ENCODE measurements at regions not wholly inside any gene's neighbourhood (a gene's known extent, or its start where the extent isn't known, plus 50 kb on each side); places are given as distances from the start of the nearest gene placed in this dataset.

GRCh38 chr2:118479020-118479419, 368.4 kb downstream of the EN1 start:
- peak in 1 of 10 donors; percentile 55 for DNase-seq
- intact Hi-C loops (cut with DNase I), result no loop called here

- intact Hi-C loops (cut with DNase I), result no loop called here
- DNase-seq, result no peak
Measured at GRCh38 chr2:118477111-118477862, 370.2 kb downstream of the EN1 start.

DNA sequence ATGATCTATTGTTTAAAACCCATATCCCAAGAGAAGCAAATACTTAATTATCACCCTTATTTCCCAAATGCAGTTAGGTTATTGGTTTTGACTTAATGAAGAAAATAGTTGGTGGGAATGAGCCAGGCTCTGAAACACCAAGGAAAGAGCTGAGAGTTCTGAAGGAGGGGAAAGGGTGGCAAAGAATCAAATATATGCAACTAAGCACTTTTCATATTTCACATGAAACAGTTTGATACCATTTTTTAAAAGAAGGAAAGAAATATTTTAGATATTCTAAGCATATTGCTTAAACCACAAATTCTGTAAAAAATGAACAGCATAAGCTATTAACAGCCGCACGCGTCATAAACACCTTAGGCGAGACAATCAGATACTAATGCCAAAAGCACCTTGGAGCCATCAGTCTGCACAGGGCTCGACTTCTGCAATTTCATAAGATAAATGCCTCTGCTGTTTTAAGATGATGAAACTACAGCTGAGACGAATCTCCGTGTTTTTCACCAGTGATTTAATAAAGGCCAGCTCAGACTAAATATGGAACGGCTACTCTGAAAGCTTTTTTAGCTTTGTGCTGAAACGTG, 371.7 kb downstream of the EN1 start:
- intact Hi-C loops (cut with DNase I), result no loop called here
- DNase-seq, result no peak

GRCh38 chr2:118474541-118474920, 372.9 kb downstream of the EN1 start:
- intact Hi-C loops (cut with DNase I), result no loop called here
- no peak for DNase-seq

DNA sequence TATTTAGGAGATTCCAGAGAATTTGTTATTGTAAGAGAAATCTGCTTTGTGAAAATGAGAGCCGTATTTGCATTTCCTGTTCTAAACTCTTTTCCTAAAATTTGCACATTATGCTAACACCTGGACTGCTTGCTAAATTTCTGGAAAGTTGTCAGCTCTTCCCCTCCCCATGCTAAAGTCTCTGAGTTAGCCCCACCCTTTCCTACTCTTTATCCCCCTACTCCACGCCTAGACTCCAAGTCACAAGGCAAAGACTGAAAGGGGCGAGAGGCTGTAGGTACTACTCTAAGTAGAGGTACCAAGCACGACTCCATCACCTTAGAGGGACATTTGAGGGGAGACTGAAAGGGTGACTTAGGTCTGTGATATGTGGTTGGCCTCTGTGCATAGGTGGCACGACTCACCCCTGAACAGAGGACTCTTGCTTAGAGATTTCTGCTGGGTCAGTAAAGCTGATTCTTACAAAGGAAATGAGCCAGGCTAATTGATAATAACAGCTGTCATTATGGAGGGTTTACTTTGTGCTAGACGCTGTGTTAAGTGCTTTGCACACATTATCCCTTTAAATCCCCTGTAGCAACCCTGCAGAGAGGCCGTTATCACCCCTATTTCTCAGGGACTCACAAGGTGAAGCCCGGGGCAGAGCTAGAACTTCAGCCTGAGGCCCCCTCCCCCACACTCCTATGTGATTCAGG, 373.5 kb downstream of the EN1 start:
- intact Hi-C loops (cut with DNase I), result no loop called here
- DNase-seq, result no peak

DNA sequence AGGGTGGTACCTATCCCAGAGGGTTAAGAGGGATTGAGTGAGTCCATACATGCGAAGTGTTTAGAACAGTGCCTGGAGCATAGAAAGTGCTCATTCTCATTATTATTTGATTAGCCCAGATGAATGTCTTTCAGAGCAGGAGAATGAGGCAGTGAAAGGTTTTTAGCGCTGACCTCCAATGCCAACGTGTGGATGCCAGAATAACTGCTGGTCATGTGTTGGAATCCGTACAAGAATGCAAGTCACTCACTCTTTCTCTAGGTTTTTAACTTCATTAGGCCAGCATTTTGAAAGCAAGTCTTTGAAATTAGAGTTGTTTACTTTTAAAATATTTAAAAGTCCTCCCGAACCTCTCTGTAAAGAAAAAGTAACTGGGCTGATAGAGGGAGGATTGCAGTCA, 374.2 kb downstream of the EN1 start:
- no peak for DNase-seq
- intact Hi-C loops (cut with DNase I), result no loop called here

DNA sequence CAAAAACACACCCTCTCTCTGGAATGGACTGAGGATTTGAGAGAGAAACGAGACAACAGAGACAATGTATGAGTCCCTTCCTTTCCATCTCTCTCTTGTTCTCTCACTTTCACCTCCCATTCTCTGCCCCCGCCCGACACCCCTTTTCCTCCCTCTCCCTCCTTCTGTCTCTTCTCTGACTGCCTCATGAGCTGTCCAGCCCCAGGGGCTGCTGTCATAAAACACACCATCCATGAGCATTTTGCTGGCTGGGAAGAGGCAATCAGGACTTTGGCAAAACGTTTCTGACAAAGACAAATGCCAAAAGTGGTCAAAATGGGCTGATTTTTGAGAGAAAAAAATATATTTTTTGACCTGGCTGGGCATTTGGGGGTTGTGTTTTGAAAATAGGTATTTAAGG, 377.2 kb downstream of the EN1 start:
- intact Hi-C loops (cut with DNase I), result no loop called here
- DNase-seq, result no peak

DNA sequence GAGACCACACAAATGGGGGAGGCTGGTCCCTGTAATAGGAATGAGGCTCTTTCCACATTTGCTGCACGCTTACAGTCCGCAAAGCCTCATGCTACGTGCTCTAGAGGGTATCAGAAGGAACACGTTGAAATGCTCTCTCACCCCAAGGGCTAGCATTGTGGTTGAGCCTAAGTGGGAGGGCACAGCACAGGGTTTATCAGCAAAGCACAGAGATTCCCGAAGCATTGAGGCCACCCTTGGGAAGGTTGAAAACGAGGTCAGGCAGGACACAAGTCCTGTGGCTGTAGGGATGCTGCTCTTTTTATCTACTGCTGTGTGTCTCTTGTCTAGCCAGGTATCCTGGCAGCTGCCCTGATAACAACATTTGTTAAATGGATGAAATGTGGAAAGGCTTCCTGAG, 378.3 kb downstream of the EN1 start:
- intact Hi-C loops (cut with DNase I), result no loop called here
- DNase-seq, result no peak

DNA sequence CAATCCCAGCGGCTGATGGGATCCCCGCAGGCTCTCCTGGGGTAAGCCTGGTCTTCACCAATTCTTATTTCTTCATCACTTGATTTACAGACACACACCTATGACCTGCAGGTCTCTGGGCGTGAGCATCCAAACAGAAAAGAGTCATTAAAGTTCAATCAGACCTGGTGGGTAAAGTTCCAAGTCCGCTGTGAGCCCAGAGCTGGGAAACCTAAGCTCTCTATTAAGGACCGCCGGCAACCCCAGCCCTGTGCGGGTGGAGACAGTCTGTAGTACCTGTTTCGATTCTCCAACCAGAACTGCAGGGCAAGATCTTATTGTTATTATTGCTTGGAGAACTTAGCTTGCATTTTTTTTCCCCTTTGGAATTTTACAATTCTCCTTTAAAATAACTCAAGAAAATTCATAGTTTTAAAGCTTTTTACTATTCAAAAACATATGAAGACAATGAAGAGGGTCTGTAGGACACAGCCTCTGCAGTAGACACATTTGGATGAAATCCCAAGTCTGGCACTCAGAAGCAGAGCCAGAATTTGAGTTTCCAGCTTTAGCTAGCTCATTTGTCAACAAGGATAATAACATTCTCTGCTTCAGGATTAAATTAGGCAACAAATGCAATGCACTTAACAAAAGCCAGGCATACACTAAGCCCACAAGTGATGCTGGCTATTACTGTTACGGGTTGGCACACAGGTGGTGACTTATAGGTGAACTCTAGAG, 376.4 kb downstream of the INSIG2 start:
- intact Hi-C loops (cut with DNase I), result no loop called here

DNA sequence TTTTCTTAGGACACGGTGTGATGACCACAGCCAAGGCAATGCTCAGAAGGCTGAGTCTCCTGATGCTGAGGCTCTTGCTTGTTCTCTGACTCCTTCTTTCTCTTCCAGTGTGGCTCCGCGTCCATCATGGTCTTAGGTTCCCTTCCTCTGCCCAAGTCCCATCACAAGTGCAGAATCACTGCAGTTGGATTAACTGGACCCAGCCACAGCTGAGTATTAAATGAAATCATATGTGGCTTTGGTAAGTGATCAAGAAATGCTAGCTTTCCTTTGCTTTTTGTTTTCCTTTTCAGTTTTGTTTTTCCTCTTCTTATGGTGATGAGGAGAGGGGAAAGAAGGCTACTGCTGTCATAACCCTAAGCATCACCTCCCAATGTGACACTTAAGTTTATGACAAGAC, 375.8 kb downstream of the INSIG2 start:
- DNase-seq, result no peak
- intact Hi-C loops (cut with DNase I), result no loop called here

More for the DNA sequence above, 376.4 kb downstream of the INSIG2 start:
- no peak for DNase-seq

- no peak for DNase-seq
- intact Hi-C loops (cut with DNase I), result no loop called here
Measured at GRCh38 chr2:118460425-118460824, 372.2 kb downstream of the INSIG2 start.

DNA sequence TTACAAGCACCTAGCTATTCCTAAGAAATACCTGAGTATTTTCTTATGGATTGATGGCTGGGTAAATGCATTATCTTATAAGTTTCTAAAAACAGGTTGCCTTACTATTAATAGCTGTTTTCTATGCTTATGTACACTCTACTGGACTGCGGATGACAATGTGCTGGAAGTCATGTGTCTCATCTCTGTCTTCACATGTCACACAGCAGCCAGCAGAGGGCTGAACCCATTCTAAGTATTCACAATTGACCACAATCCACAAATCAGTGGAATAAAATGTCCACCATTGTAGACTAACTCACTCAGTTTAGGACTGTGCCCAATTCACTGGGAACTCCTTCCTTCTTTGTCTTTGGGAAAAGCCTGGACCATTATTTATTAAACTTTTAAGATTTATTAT, 371.2 kb downstream of the INSIG2 start:
- DNase-seq, result no peak
- intact Hi-C loops (cut with DNase I), result no loop called here

- intact Hi-C loops (cut with DNase I), result no loop called here
- no peak for DNase-seq
Measured at GRCh38 chr2:118457951-118458350, 369.7 kb downstream of the INSIG2 start.

GRCh38 chr2:118449401-118449800, 361.1 kb downstream of the INSIG2 start:
- no peak for DNase-seq

GRCh38 chr2:118443596-118443995, 355.3 kb downstream of the INSIG2 start:
- DNase-seq, result no peak
- intact Hi-C loops (cut with DNase I), result no loop called here

More at GRCh38 chr2:118449401-118449800, 361.1 kb downstream of the INSIG2 start:
- intact Hi-C loops (cut with DNase I), result no loop called here

DNA sequence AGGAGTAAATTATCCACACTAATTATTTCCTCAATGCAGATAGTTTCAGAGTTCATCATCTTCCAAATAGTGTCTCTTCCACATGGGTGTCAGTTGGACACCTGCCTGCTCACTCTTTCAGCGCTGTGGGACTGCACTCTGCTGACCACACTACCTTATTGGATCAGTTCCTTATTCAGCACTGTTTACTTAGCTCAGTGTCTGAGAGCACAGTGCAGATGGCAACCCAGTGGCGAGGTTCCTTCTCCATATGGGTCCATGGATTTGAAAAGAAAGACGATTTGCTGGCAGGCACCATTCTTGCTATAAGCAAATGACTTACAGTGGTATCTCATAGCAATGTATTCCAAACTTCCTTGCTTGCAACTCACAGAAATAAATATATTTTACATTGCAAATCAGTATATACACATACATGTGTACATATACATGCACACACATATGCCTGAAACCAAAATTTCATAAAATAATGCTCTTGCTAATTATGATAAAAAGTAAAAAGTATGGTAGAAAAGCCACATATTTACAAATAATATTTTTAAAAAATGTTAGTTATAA, 354.8 kb downstream of the INSIG2 start:
- DNase-seq, result no peak
- intact Hi-C loops (cut with DNase I), result no loop called here

DNA sequence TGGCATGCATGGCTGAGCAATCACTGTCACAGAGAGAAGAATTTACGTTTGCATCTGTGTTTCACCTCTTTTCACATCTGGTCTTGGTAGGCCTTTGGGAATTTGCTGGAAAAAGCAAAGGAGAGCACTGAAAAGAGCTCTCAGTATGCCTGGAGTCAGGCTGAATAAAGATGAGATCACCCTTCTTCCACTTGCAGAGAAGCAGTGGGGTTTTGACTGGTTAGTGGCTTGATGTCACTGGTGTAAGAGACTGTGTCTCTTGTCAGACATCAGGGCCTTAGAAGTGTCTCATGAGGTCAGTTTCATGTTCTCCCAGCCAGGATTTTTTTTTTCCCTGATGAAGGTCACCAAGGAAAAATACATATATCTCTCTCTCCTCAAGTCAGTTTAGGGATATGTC, 353.8 kb downstream of the INSIG2 start:
- intact Hi-C loops (cut with DNase I), result no loop called here
- no peak for DNase-seq

DNA sequence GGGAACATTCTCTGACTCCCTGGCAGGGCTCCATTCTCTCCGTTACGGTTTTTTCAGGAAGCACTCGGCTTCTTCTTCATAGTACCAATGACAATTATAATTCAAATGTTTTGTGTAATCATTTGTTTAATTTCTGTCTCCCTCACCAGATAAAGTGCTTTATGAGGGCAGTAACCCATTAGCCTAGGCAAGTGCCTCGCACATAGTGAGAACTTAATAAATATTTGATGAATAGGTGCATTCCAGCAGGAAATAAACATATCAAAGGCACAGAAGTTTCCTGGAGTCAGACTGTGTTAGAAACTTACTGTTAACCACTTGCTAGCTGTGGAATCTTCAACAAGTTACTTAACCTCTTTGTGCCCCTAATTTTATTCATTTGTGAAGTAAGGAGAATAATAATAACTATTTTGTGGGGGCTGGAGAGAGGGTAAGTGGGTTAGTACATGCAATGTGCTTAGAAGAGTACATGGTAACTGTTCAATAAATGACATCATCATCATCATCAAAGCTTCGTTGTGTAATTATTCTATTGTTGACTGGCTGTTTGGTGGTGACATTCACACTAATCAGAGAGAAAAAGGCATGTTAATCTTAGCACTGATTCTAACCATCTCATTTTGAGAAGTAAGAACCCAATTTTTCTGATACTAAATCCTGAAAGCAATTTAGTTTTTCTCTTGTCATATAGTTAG, 352.3 kb downstream of the INSIG2 start:
- intact Hi-C loops (cut with DNase I), result no loop called here
- no peak for DNase-seq

- no peak for DNase-seq
- intact Hi-C loops (cut with DNase I), result no loop called here
Measured at GRCh38 chr2:118437501-118437900, 349.2 kb downstream of the INSIG2 start.

- intact Hi-C loops (cut with DNase I), result no loop called here
- DNase-seq, result no peak
Measured at GRCh38 chr2:118431997-118432396, 343.7 kb downstream of the INSIG2 start.
